ENCODE measurements at regions not wholly inside any gene's neighbourhood (a gene's known extent, or its start where the extent isn't known, plus 50 kb on each side); places are given as distances from the start of the nearest gene placed in this dataset.
"Not testable (repeated sequence)": the region's sequence is repeated elsewhere in the genome, so short reads cannot be mapped to it uniquely, and the experiment has no call there.

GRCh38 chr3:165507060-165507459 is 310.9 kb upstream of the SLITRK3 start:
- ATAC-seq (no peak), DNase-seq (no peak)
- Mint-ChIP-seq H3K36me3 (ENCODE audit: low read depth) (no peaks in the 10 kb centered on the region), H3K9me3 (ENCODE audit: insufficient read depth) (peaks cover 11% of the 10 kb centered on the region), H3K4me3 (no peak overlapping the region), H3K4me1 (ENCODE audit: low read depth) (no peaks in the 10 kb centered on the region), H3K27ac (no peak overlapping the region), H3K27me3 (ENCODE audit: low read depth) (no peaks in the 10 kb centered on the region)
- POLR2A ChIA-PET, result no interaction called here
- CTCF ChIA-PET, result no interaction called here

- ATAC-seq, result no peak
- Mint-ChIP-seq H3K27me3 (ENCODE audit: low read depth) (no peaks in the 10 kb centered on the region), H3K9me3 (ENCODE audit: insufficient read depth) (peaks cover 8% of the 10 kb centered on the region), H3K36me3 (ENCODE audit: low read depth) (no peaks in the 10 kb centered on the region), H3K4me3 (no peak overlapping the region), H3K27ac (no peak overlapping the region), H3K4me1 (ENCODE audit: low read depth) (no peaks in the 10 kb centered on the region)
- no peak for DNase-seq
- POLR2A ChIA-PET, result no interaction called here
- CTCF ChIA-PET, result no interaction called here
These were observed 309.5 kb upstream of the SLITRK3 start for GRCh38 chr3:165505657-165506056.

GRCh38 chr3:165504554-165504953 is 308.4 kb upstream of the SLITRK3 start:
- H3K27ac Mint-ChIP-seq, result no peak overlapping the region
- H3K4me3 Mint-ChIP-seq, result no peak overlapping the region
- H3K4me1 Mint-ChIP-seq (ENCODE audit: low read depth), result no peaks in the 10 kb centered on the region
- POLR2A ChIA-PET, result no interaction called here
- H3K9me3 Mint-ChIP-seq (ENCODE audit: insufficient read depth), result peaks cover 8% of the 10 kb centered on the region
- CTCF ChIA-PET, result no interaction called here
- no peaks in the 10 kb centered on the region for H3K27me3 Mint-ChIP-seq (ENCODE audit: low read depth)
- DNase-seq (no peak), ATAC-seq (no peak)
- no peaks in the 10 kb centered on the region for H3K36me3 Mint-ChIP-seq (ENCODE audit: low read depth)

- CTCF ChIA-PET, result no interaction called here
- Mint-ChIP-seq H3K27ac (no peak overlapping the region), H3K36me3 (ENCODE audit: low read depth) (no peaks in the 10 kb centered on the region), H3K4me1 (ENCODE audit: low read depth) (no peaks in the 10 kb centered on the region), H3K4me3 (no peak overlapping the region), H3K27me3 (ENCODE audit: low read depth) (no peaks in the 10 kb centered on the region), H3K9me3 (ENCODE audit: insufficient read depth) (peaks cover 4% of the 10 kb centered on the region)
- DNase-seq (no peak), ATAC-seq (no peak)
- POLR2A ChIA-PET, result no interaction called here
These were observed 307.6 kb upstream of the SLITRK3 start for GRCh38 chr3:165503825-165504224.

GRCh38 chr3:165503346-165503745 is 307.2 kb upstream of the SLITRK3 start:
- Mint-ChIP-seq H3K9me3 (ENCODE audit: insufficient read depth) (peaks cover 4% of the 10 kb centered on the region), H3K27me3 (ENCODE audit: low read depth) (no peaks in the 10 kb centered on the region), H3K4me3 (no peak overlapping the region), H3K27ac (no peak overlapping the region), H3K4me1 (ENCODE audit: low read depth) (no peaks in the 10 kb centered on the region), H3K36me3 (ENCODE audit: low read depth) (no peaks in the 10 kb centered on the region)
- ATAC-seq (no peak), DNase-seq (no peak)
- ChIA-PET POLR2A (no interaction called here), CTCF (no interaction called here)

- Mint-ChIP-seq H3K36me3 (ENCODE audit: low read depth) (no peaks in the 10 kb centered on the region), H3K27me3 (ENCODE audit: low read depth) (no peaks in the 10 kb centered on the region), H3K4me1 (ENCODE audit: low read depth) (no peaks in the 10 kb centered on the region), H3K9me3 (ENCODE audit: insufficient read depth) (peaks cover 4% of the 10 kb centered on the region), H3K4me3 (no peak overlapping the region), H3K27ac (no peak overlapping the region)
- ATAC-seq (no peak), DNase-seq (no peak)
- CTCF ChIA-PET, result no interaction called here
- POLR2A ChIA-PET, result no interaction called here
These were observed 306.5 kb upstream of the SLITRK3 start for GRCh38 chr3:165502707-165503106.

- POLR2A ChIA-PET, CTCF ChIA-PET, ATAC-seq: not testable (repeated sequence)
These were observed 302.6 kb upstream of the SLITRK3 start for GRCh38 chr3:165498742-165499141.

GRCh38 chr3:165491487-165491886 is 295.3 kb upstream of the SLITRK3 start:
- DNase-seq (no peak), ATAC-seq (no peak)
- Mint-ChIP-seq H3K27me3 (ENCODE audit: low read depth) (no peaks in the 10 kb centered on the region), H3K27ac (no peak overlapping the region), H3K4me1 (ENCODE audit: low read depth) (no peaks in the 10 kb centered on the region), H3K36me3 (ENCODE audit: low read depth) (no peaks in the 10 kb centered on the region), H3K4me3 (no peak overlapping the region), H3K9me3 (ENCODE audit: insufficient read depth) (peaks cover 12% of the 10 kb centered on the region)
- ChIA-PET CTCF (no interaction called here), POLR2A (no interaction called here)

More at GRCh38 chr3:165498742-165499141, 302.6 kb upstream of the SLITRK3 start:
- peaks cover 11% of the 10 kb centered on the region for H3K9me3 Mint-ChIP-seq (ENCODE audit: insufficient read depth)
- not testable (repeated sequence) for H3K27me3 Mint-ChIP-seq (ENCODE audit: low read depth); H3K36me3 Mint-ChIP-seq (ENCODE audit: low read depth); DNase-seq; H3K27ac Mint-ChIP-seq; H3K4me1 Mint-ChIP-seq (ENCODE audit: low read depth); H3K4me3 Mint-ChIP-seq

- ATAC-seq, result no peak
- POLR2A ChIA-PET, result no interaction called here
- H3K4me1 Mint-ChIP-seq (ENCODE audit: low read depth), result no peaks in the 10 kb centered on the region
- no peak overlapping the region for H3K4me3 Mint-ChIP-seq
- DNase-seq, result no peak
- no peaks in the 10 kb centered on the region for H3K36me3 Mint-ChIP-seq (ENCODE audit: low read depth)
- CTCF ChIA-PET, result no interaction called here
- no peak overlapping the region for H3K27ac Mint-ChIP-seq
- H3K9me3 Mint-ChIP-seq (ENCODE audit: insufficient read depth), result no peaks in the 10 kb centered on the region
- H3K27me3 Mint-ChIP-seq (ENCODE audit: low read depth), result no peaks in the 10 kb centered on the region
These were observed 280.3 kb upstream of the SLITRK3 start for GRCh38 chr3:165476399-165477060.

GRCh38 chr3:165466856-165467255 is 270.7 kb upstream of the SLITRK3 start:
- ATAC-seq, result no peak
- peaks cover 14% of the 10 kb centered on the region for H3K9me3 Mint-ChIP-seq (ENCODE audit: insufficient read depth)
- no peak for DNase-seq
- no peaks in the 10 kb centered on the region for H3K36me3 Mint-ChIP-seq (ENCODE audit: low read depth)
- no peaks in the 10 kb centered on the region for H3K27me3 Mint-ChIP-seq (ENCODE audit: low read depth)
- H3K4me1 Mint-ChIP-seq (ENCODE audit: low read depth), result no peaks in the 10 kb centered on the region
- CTCF ChIA-PET, result no interaction called here
- H3K4me3 Mint-ChIP-seq, result no peak overlapping the region
- no peak overlapping the region for H3K27ac Mint-ChIP-seq
- POLR2A ChIA-PET, result no interaction called here

- CTCF ChIA-PET, result no interaction called here
- Mint-ChIP-seq H3K4me1 (ENCODE audit: low read depth) (no peaks in the 10 kb centered on the region), H3K27ac (no peak overlapping the region), H3K36me3 (ENCODE audit: low read depth) (no peaks in the 10 kb centered on the region), H3K4me3 (no peak overlapping the region), H3K9me3 (ENCODE audit: insufficient read depth) (peaks cover 5% of the 10 kb centered on the region), H3K27me3 (ENCODE audit: low read depth) (no peaks in the 10 kb centered on the region)
- no peak for DNase-seq
- POLR2A ChIA-PET, result no interaction called here
- ATAC-seq, result no peak
These were observed 268.6 kb upstream of the SLITRK3 start for GRCh38 chr3:165464736-165465135.

GRCh38 chr3:165463531-165463930 is 267.3 kb upstream of the SLITRK3 start:
- H3K27ac Mint-ChIP-seq, result no peak overlapping the region
- H3K4me1 Mint-ChIP-seq (ENCODE audit: low read depth), result no peaks in the 10 kb centered on the region
- H3K4me3 Mint-ChIP-seq, result no peak overlapping the region
- no peaks in the 10 kb centered on the region for H3K36me3 Mint-ChIP-seq (ENCODE audit: low read depth)
- CTCF ChIA-PET, result no interaction called here
- peaks cover 7% of the 10 kb centered on the region for H3K9me3 Mint-ChIP-seq (ENCODE audit: insufficient read depth)
- DNase-seq (no peak), ATAC-seq (no peak)
- POLR2A ChIA-PET, result no interaction called here
- H3K27me3 Mint-ChIP-seq (ENCODE audit: low read depth), result no peaks in the 10 kb centered on the region

GRCh38 chr3:165462636-165463334 is 266.6 kb upstream of the SLITRK3 start:
- peaks cover 7% of the 10 kb centered on the region for H3K9me3 Mint-ChIP-seq (ENCODE audit: insufficient read depth)
- DNase-seq (no peak), ATAC-seq (no peak)
- H3K36me3 Mint-ChIP-seq (ENCODE audit: low read depth), result no peaks in the 10 kb centered on the region
- H3K27me3 Mint-ChIP-seq (ENCODE audit: low read depth), result no peaks in the 10 kb centered on the region
- H3K4me3 Mint-ChIP-seq, result no peak overlapping the region
- no peaks in the 10 kb centered on the region for H3K4me1 Mint-ChIP-seq (ENCODE audit: low read depth)
- H3K27ac Mint-ChIP-seq, result no peak overlapping the region
- POLR2A ChIA-PET, result no interaction called here
- CTCF ChIA-PET, result no interaction called here

Data from activated CD8-positive, alpha-beta T cell treated with anti-CD3 and anti-CD28 coated beads, Interleukin-2, amount 10 ng/mL, durations not matched to agents 7 days and 5 days (primary cell).